NCI-H510A treated with DMSO at 0.1 percent for 48 hours (cell line): ENCODE measurements at regions not wholly inside any gene's neighbourhood (a gene's known extent, or its start where the extent isn't known, plus 50 kb on each side); places are given as distances from the start of the nearest gene placed in this dataset.
"Not testable (repeated sequence)": the region's sequence is repeated elsewhere in the genome, so short reads cannot be mapped to it uniquely, and the experiment has no call there.

Experiments
- DNase-seq: peaks from one replicate; lab custom pipeline; 2025; lab: John Stamatoyannopoulos, UW

GRCh38 chr1:94362466-94363058, 55.6 kb upstream of the ABCD3 start:
- DNase-seq: no peak

GRCh38 chr1:94358630-94359599, 59.3 kb upstream of the ABCD3 start:
- DNase-seq: no peak

DNA sequence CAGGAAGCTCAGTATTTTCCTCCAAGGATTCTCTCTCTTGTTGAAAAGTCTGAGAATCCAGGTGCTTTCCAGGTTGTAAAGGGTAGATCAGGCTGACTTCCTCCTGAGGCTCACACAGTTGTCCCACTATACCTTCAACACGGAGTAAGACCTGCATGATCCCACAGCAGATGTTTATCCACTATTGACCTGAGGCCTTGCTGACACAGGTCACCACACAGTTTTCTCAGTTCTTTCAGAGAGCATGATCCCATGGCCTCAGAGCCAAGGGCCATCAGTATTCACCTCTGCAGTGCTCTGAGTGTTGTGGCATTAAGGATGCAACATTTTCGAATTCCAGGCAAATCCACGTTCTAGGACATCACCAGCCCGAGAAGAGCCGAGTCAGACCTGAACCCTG, 60.5 kb upstream of the ABCD3 start:
- no peak for DNase-seq

- no peak for DNase-seq
These were observed 62.7 kb upstream of the ABCD3 start for GRCh38 chr1:94355485-94355980.

DNA sequence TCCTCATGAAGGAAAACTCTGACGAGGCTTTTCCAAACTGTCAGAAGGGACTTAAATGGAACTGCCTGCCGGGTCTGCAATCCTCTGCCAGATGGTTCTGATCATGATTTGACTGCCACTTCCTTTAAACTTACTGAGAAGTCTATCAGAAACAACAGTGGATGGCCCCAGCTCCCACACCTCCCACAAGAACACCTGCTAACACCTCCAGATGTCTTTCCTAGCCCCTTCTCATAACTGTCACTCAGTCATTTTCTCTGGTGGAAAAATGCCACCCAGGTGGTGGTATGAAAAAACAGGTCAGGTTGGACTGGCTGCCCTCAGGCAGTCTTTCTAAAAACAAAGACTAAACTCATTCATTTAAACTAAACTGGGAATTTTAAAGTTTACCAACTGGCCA, 66.7 kb upstream of the ABCD3 start:
- no peak for DNase-seq

DNA sequence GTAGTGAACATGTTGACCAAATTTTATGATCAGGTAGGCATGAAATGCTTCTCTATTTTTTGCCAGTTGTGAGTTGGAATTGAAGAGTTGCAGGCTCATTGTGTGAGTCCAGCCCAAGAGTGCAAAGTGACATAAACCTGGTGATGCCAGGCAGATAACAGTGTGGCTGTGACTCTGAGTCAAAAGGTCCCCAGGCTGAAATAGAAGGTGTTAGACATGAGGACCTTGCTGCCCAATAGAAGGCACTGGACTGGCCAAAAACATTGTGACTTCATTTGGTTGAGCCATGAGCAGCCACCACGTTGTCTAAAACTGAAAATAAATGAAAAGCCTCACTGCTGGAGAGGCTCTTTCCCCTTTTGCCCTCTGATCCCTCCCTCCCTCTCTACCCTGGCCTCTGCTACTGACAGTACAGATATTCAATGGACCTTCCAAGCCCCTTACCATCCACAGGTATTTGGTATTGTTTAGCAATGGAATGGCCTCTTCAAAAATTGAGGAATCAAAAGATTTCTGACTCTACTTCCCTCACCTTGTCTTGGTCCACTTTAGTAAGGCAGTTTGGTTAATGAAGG, 67.8 kb upstream of the ABCD3 start:
- DNase-seq: no peak

DNA sequence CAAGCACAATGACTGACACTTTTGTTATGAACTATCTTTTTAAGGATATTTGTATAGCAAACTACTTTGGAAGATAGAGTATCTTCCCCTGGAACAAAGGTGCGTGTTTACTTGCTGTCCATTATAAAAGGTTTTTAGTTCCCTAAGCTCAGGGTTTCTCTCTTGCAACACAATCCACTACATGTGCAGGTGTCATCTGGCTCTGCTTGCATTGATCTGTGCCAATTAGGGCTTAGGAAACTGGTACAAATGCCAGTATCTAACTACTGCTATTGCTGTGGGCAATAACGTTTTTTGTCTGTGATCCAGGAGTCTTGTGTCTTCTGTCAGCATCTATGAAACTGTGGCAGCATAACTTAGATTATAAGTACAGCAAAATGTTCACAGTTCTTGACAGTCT, 68.3 kb upstream of the ABCD3 start:
- no peak for DNase-seq

DNA sequence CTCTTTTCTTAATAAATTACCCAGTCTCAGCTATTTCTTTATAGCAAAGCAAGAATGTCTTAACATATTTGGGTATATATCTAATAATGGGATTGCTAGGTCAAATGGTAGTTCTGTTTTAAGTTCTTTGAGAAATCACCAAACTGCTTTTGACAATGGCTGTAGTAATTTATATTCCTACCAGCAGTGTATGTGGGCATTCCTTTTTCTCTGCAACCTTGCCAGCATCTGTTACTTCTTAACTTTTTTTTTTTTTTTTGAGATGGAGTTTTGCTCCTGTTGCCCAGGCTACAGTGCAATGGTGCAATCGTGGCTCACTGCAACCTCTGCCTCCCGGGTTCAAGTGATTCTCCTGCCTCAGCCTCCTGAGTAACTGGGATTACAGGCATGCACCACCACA, 69.8 kb upstream of the ABCD3 start:
- DNase-seq: not testable (repeated sequence)

GRCh38 chr1:94345148-94345721, 73.0 kb upstream of the ABCD3 start:
- DNase-seq: no peak

GRCh38 chr1:94342416-94342815, 75.8 kb upstream of the ABCD3 start:
- DNase-seq: no peak

DNA sequence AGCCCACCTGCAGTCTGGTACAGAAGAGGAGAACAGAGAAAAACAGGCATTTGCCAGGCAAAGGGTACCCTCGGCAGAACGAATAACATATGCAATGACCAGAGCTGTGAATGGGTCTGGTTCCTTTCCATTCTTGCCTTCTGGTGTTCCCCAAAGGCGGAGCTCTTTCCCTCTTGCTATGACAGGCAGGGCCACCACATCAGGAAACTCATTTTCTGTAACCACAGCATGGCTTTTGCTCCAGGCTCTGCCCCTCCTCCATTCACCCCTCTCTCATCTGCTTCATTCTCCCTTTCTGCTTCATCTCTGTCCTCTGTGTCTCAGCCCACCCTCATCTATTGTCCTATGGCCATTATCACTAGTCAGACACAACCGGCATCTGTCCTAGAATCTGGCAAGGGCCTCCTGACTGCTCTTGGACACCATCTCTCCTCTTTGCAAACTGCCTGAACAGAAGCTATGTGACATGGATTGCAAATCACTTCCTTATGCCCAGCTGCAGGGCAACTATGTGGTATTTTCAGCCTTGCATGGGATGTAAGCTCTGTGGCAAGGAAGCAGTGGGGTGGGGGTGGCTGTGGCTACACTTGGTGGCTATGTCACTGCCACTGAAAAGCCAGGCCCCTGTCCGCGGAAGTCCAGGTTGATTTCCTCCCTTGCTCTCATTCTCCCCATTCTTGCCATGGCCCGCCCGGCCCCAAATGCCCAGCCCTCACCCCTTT, 78.8 kb upstream of the ABCD3 start:
- DNase-seq: no peak

- no peak for DNase-seq
These were observed 81.2 kb upstream of the ABCD3 start for GRCh38 chr1:94336991-94337390.

DNA sequence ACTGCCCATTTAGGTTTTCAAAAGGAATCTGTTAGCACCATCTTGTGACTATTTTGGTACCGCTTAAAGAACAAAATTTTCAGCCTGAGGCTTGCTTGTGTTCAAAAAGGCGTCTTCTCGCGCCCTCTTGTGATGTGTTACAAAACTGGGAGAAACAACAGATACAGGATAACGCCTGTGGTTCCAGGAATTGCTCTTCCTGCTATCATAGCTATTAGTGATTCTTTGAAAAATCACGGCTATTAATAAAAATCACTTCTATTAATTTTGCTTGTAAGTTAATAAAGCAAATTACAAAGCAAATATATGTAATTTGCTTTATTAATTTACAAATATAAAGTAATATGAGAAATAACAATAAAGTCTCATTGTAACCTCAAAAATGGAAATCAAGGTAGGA, 82.2 kb upstream of the ABCD3 start:
- DNase-seq: peak; percentile 97

DNA sequence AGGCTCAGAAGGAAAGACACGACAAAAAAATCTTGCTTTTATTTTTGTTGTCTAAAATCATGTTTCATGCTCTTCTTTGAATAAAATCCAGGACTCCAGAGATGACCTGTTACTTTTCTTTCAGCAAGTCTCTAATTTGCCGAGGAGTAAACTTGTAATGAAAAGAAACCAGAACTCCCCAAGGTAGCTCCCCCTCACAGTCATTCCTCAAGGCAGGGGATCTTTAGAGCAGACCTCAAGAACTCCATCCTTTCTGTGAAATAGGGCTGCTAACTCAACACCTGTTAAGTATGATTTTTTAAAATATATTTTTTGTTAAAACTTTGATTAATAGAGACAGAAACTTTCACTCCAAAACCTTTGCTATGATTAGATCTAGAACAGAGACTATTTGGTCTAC, 82.7 kb upstream of the ABCD3 start:
- no peak for DNase-seq

DNA sequence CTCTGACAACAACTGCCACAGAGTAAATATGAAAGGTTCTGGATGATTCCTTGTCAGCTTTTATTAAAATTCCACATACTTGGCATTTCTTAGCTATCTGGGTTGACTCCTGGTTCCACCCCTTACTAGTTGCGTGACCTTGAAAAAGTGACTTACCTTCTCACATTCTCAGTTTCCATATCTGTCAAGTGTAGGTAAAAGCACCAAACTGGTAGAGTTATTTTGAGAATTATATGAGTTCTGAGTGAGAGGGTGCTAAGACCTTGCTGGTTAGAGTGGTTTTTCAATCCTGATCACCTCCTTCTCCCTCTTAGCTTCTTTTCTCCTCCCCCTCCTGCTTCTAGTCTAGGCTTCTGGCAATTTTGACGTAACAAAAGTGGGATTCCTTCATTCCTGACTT, 83.4 kb upstream of the ABCD3 start:
- DNase-seq: no peak

DNA sequence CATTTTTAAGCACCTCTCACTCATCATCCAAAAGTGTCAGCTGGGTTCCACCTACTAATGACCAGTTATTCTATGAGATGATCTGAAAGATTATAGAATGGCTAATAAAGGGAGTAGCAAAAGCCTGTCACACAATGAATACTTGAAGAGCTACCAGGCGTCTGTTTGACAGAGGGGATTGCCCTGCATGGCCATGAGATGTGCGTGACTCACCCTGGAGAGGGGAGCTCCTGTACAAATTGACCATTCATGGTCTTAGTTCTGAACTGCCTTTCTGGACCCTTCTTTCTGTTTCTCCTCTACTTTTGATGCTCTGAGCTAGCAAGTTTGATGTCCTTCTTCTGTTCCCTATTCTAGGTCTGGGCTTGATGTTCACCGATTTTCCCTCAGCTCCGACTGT, 85.2 kb upstream of the ABCD3 start:
- DNase-seq: peak; percentile 82

GRCh38 chr1:94332516-94332915, 85.7 kb upstream of the ABCD3 start:
- peak; percentile 65 for DNase-seq

- no peak for DNase-seq
These were observed 88.2 kb upstream of the ABCD3 start for GRCh38 chr1:94329986-94330385.

DNA sequence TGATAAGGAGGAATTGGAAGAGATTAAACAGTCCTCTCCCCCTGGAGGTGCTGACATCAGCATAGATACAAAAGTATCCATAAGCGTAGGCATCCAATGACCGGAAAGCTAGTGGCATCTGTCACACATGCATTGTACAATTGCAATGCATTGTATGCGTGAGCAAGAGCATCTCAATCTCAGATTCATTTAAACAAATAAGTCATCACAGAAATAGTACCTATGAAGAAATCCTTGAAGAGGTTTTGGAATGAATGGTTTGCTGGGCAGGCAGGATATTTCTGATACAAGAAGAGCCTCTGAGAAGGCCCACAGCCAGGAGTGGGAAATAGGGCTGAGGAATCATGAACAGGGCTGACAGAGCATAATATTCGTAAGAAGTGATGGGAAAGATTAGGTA, 88.9 kb upstream of the ABCD3 start:
- DNase-seq: no peak

DNA sequence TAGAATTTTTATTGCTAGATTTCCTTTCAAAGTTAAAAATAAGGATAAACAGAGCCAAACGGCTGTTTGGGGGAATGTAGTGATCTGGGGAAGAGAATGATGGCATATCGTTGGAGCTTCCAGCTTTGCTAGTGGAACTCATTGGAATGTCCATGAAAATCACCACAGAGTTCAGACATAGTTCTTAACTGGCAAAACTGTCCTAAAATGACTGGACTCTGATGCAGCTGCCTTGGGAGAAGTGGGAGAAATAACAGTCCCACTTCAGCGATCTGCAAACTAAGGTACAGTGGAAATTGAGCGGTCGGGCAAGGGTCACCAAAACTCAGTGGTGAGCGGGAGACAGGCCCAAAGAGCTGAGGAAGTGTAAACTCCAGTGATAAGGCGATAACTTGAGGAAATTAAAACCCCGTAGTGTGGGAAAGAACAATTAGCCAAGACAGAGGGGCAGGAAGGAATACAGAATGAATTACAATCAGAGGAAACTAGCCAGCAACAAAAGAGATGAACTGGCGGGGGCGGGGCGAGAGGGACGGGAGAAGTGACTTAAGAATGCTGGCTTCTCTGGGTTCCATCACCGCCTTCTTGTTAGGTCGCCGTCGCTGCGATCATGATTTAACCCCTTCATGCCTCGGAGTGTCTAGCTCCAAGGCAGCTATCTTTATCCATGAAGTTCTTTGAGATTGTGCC, 89.8 kb upstream of the ARHGAP29 start:
- no peak for DNase-seq

DNA sequence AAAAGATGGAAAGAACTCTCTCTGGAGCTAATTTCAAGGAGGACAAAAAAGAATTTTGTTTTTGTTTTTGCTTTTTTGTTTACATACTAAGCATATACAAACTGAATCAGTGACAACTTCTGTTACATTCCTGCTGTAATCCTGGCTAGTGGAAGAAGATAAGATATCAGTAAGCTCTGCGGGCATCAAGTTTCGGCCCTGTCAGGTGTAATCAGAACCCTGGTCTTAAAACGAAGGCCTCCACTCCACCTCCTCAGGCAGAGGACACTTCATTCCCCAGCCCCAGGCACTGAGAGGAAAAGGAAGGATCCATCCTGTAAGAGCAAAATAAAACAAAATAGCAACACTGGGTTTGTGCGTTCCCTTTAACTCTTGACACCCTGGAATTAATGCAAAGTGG, 88.9 kb upstream of the ARHGAP29 start:
- DNase-seq: peak; percentile 15
